ENCODE measurements at regions not wholly inside any gene's neighbourhood (a gene's known extent, or its start where the extent isn't known, plus 50 kb on each side); places are given as distances from the start of the nearest gene placed in this dataset.

DNA sequence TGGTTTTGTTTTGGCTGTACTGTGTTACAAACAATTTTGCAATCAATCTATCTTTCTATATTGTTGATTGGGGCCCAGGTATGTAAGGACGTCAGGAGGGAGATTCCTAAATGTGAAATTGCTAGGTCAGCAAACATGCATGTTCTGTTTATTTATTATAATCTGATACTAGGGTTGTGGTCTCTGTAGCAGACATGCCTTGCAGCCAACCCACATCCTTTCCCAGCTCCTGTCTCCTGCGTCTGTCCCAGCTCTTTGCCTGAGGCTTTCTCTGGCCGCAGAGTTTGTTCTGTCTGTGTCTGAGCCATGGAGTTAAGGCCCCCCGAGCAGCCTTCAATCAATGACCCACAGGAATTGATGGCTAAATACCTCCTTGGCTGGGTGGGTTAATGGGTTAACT, 124.0 kb upstream of the ZEB1 start:
- H3K9ac ChIP-seq (replicated peaks; ENCODE audit: extremely low read depth, insufficient read depth, low read length): no peak overlapping the region
- BruUV-seq (replicated peaks): no TSS peak
- H3K4me2 ChIP-seq (ENCODE audit: insufficient read depth, low read length): no peak overlapping the region
- TF ChIP-seq, protein P1, sequence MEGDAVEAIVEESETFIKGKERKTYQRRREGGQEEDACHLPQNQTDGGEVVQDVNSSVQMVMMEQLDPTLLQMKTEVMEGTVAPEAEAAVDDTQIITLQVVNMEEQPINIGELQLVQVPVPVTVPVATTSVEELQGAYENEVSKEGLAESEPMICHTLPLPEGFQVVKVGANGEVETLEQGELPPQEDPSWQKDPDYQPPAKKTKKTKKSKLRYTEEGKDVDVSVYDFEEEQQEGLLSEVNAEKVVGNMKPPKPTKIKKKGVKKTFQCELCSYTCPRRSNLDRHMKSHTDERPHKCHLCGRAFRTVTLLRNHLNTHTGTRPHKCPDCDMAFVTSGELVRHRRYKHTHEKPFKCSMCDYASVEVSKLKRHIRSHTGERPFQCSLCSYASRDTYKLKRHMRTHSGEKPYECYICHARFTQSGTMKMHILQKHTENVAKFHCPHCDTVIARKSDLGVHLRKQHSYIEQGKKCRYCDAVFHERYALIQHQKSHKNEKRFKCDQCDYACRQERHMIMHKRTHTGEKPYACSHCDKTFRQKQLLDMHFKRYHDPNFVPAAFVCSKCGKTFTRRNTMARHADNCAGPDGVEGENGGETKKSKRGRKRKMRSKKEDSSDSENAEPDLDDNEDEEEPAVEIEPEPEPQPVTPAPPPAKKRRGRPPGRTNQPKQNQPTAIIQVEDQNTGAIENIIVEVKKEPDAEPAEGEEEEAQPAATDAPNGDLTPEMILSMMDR (IDR thresholded peaks at IDR 0.05; ENCODE audit: extremely low read depth in 1 of 2, insufficient read depth in 1 of 2, low read depth in 1 of 2, low read length in 2 of 2): no peak
- TF ChIP-seq JUN (IDR thresholded peaks at IDR 0.05; ENCODE audit: borderline replicate concordance, insufficient read depth, insufficient read length, low read depth): no peak
- FAIRE-seq (no peak), DNase-seq (ENCODE audit: low read depth, low spot score) (no peak)
- H3K4me3 ChIP-seq (replicated peaks in 1 of 3; ENCODE audit: insufficient read depth in 1 of 3, low read depth in 1 of 3, low read length in 3 of 3): no peak overlapping the region
- dilution Hi-C loops (cut with MboI; ENCODE audit: extremely low pct_ligation_motif_present, low sequenced_read_pairs) (no loop called here), intact Hi-C loops (cut with micrococcal nuclease) (no loop called here)
- no peak overlapping the region for H2AFZ ChIP-seq (ENCODE audit: low read depth, low read length)
- no peaks in the 10 kb centered on the region for H3K36me3 ChIP-seq (ENCODE audit: control insufficient read depth in 2 of 2, extremely low read depth in 1 of 2, insufficient read depth in 2 of 2, low read length in 2 of 2)
- H3K9me3 ChIP-seq (replicated peaks; ENCODE audit: control insufficient read depth, insufficient read depth, low read length): no peaks in the 10 kb centered on the region
- no peak overlapping the region for H3K27ac ChIP-seq (ENCODE audit: insufficient read depth, low read depth, low read length)
- no peaks in the 10 kb centered on the region for H3K9me1 ChIP-seq (replicated peaks; ENCODE audit: control insufficient read depth, extremely low read depth, insufficient read depth, low read length)
- H4K20me1 ChIP-seq (replicated peaks; ENCODE audit: control insufficient read depth, extremely low read depth, insufficient read depth, low read length): no peaks in the 10 kb centered on the region
- H3K27me3 ChIP-seq (ENCODE audit: control insufficient read depth in 2 of 2, insufficient read depth in 2 of 2, low read length in 2 of 2): no peaks in the 10 kb centered on the region
- CTCF ChIA-PET: no interaction called here
- POLR2A ChIA-PET: no interaction called here
- no peaks in the 10 kb centered on the region for H3K4me1 ChIP-seq (ENCODE audit: control insufficient read depth, extremely low read depth, insufficient read depth, low read length)
- H3K79me2 ChIP-seq (ENCODE audit: control insufficient read depth, insufficient read depth, low read length): no peaks in the 10 kb centered on the region

GRCh38 chr10:31197886-31198285, 121.1 kb upstream of the ZEB1 start:
- no peak for DNase-seq (ENCODE audit: low read depth, low spot score)
- no peak overlapping the region for H2AFZ ChIP-seq (ENCODE audit: low read depth, low read length)
- intact Hi-C loops (cut with micrococcal nuclease): no loop called here
- TF ChIP-seq POLR2A (IDR thresholded peaks at IDR 0.05; ENCODE audit: low read depth, low read length) (no peak), POLR2AphosphoS5 (IDR thresholded peaks at IDR 0.05; ENCODE audit: insufficient read depth, low read depth, low read length) (no peak), EZH2 (IDR thresholded peaks at IDR 0.05; ENCODE audit: borderline replicate concordance, low read depth, low read length, severe bottlenecking) (no peak), MAX (IDR thresholded peaks at IDR 0.05; ENCODE audit: insufficient read depth, insufficient read length) (no peak), FOS (IDR thresholded peaks at IDR 0.05; ENCODE audit: borderline replicate concordance, insufficient read depth, low read length) (no peak), GATA2 (IDR thresholded peaks at IDR 0.05; ENCODE audit: insufficient read depth, insufficient read length, low read depth, low read length) (no peak), MYC (IDR thresholded peaks at IDR 0.05; ENCODE audit: low read depth, low read length) (no peak), JUN (IDR thresholded peaks at IDR 0.05; ENCODE audit: borderline replicate concordance, insufficient read depth, insufficient read length, low read depth) (no peak)
- TF ChIP-seq, protein P1 (IDR thresholded peaks at IDR 0.05; ENCODE audit: extremely low read depth in 1 of 2, insufficient read depth in 1 of 2, low read depth in 1 of 2, low read length in 2 of 2): no peak
- H3K4me3 ChIP-seq (replicated peaks in 1 of 3; ENCODE audit: insufficient read depth in 1 of 3, low read depth in 1 of 3, low read length in 3 of 3): no peak overlapping the region
- no peak overlapping the region for H3K9ac ChIP-seq (replicated peaks; ENCODE audit: extremely low read depth, insufficient read depth, low read length)
- H3K36me3 ChIP-seq (ENCODE audit: control insufficient read depth in 2 of 2, extremely low read depth in 1 of 2, insufficient read depth in 2 of 2, low read length in 2 of 2): no peaks in the 10 kb centered on the region
- H3K27me3 ChIP-seq (ENCODE audit: control insufficient read depth in 2 of 2, insufficient read depth in 2 of 2, low read length in 2 of 2): no peaks in the 10 kb centered on the region
- H3K9me1 ChIP-seq (replicated peaks; ENCODE audit: control insufficient read depth, extremely low read depth, insufficient read depth, low read length): no peaks in the 10 kb centered on the region
- H3K4me1 ChIP-seq (ENCODE audit: control insufficient read depth, extremely low read depth, insufficient read depth, low read length): no peaks in the 10 kb centered on the region
- H4K20me1 ChIP-seq (replicated peaks; ENCODE audit: control insufficient read depth, extremely low read depth, insufficient read depth, low read length): no peaks in the 10 kb centered on the region
- FAIRE-seq: no peak
- H3K9me3 ChIP-seq (replicated peaks; ENCODE audit: control insufficient read depth, insufficient read depth, low read length): no peaks in the 10 kb centered on the region
- BruUV-seq (replicated peaks): no TSS peak
- ChIA-PET CTCF (interaction anchor here (1.0 to 1.3 kb wide), 2 partner anchors 11 to 45 kb away, joined by 3 read pairs; no protein-coding TSS in a partner anchor), POLR2A (no interaction called here)
- no peak overlapping the region for H3K27ac ChIP-seq (ENCODE audit: insufficient read depth, low read depth, low read length)
- dilution Hi-C loops (cut with MboI; ENCODE audit: extremely low pct_ligation_motif_present, low sequenced_read_pairs): no loop called here
- H3K79me2 ChIP-seq (ENCODE audit: control insufficient read depth, insufficient read depth, low read length): no peaks in the 10 kb centered on the region
- H3K4me2 ChIP-seq (ENCODE audit: insufficient read depth, low read length): no peak overlapping the region
